ENCODE measurements at regions not wholly inside any gene's neighbourhood (a gene's known extent, or its start where the extent isn't known, plus 50 kb on each side); places are given as distances from the start of the nearest gene placed in this dataset.
A peak's percentile ranks its signal among the peaks of the same experiment; 100 is the strongest.

- no peak overlapping the region for H3K4me3 ChIP-seq (replicated peaks; ENCODE audit: low read depth, low read length)
- TF ChIP-seq, protein P1, sequence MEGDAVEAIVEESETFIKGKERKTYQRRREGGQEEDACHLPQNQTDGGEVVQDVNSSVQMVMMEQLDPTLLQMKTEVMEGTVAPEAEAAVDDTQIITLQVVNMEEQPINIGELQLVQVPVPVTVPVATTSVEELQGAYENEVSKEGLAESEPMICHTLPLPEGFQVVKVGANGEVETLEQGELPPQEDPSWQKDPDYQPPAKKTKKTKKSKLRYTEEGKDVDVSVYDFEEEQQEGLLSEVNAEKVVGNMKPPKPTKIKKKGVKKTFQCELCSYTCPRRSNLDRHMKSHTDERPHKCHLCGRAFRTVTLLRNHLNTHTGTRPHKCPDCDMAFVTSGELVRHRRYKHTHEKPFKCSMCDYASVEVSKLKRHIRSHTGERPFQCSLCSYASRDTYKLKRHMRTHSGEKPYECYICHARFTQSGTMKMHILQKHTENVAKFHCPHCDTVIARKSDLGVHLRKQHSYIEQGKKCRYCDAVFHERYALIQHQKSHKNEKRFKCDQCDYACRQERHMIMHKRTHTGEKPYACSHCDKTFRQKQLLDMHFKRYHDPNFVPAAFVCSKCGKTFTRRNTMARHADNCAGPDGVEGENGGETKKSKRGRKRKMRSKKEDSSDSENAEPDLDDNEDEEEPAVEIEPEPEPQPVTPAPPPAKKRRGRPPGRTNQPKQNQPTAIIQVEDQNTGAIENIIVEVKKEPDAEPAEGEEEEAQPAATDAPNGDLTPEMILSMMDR (IDR thresholded peaks at IDR 0.05; ENCODE audit: insufficient read depth, low read length, poor library complexity, severe bottlenecking): no peak
- no peaks in the 10 kb centered on the region for H3K36me3 ChIP-seq (ENCODE audit: control insufficient read depth, insufficient read depth, low read length)
- DNase-seq (ENCODE audit: extremely low read depth, insufficient read length): no peak
- peaks cover 2% of the 10 kb centered on the region for H3K27me3 ChIP-seq (replicated peaks; ENCODE audit: control insufficient read depth, insufficient read depth, low read length)
Observed at GRCh38 chr11:134581966-134582769, 170.1 kb upstream of the B3GAT1 start.

DNA sequence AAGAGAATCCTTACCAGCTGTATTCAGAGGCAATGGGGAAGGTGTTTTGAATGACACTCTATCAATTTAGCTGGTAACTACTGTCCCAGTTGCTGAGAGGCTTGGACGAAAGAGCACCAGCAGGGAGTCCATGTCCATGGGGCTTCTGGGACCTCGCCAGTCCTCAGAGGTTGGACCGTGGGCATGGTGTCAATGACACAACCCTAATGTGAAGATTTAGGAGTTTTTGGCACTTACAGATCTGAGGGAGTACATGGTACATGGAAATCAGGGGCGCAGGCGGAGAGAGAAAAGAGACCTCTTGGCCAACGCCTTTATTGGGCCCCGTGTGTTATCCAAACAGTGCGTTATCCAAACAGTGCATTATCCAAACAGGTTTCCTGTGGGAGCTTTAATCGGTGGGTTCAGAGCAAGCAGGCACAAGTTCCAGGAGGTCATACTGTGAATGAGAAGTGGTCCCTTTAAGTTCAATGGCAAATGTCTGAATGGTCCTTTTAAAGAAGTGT, 169.1 kb upstream of the B3GAT1 start:
- TF ChIP-seq, protein P1 (IDR thresholded peaks at IDR 0.05; ENCODE audit: insufficient read depth, low read length, poor library complexity, severe bottlenecking): no peak
- DNase-seq (ENCODE audit: extremely low read depth, insufficient read length): no peak
- Histone ChIP-seq H3K27me3 (replicated peaks; ENCODE audit: control insufficient read depth, insufficient read depth, low read length) (peaks cover 2% of the 10 kb centered on the region), H3K36me3 (ENCODE audit: control insufficient read depth, insufficient read depth, low read length) (no peaks in the 10 kb centered on the region), H3K4me3 (replicated peaks; ENCODE audit: low read depth, low read length) (no peak overlapping the region)

DNA sequence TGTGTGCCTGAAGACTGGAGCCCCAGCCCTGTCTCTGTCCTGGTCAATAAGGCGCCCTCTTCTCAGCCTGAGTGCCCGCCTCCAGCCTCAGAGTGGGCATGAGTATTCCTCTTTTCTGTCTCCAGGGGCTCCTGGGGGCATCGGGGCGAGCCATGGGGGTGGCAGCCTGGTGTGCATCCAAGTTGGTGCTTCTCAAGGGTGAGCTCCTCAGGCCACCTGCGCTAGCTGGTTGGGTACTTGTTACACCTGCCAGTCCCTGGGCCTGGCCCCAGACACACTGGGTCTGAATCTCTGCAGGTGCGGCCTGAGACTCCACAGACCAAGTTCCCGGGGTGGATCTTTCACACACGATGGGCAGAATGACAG, 168.6 kb upstream of the B3GAT1 start:
- no peak for DNase-seq (ENCODE audit: extremely low read depth, insufficient read length)
- Histone ChIP-seq H3K4me3 (replicated peaks; ENCODE audit: low read depth, low read length) (no peak overlapping the region), H3K36me3 (ENCODE audit: control insufficient read depth, insufficient read depth, low read length) (no peaks in the 10 kb centered on the region), H3K27me3 (replicated peaks; ENCODE audit: control insufficient read depth, insufficient read depth, low read length) (peaks cover 2% of the 10 kb centered on the region)
- TF ChIP-seq, protein P1 (IDR thresholded peaks at IDR 0.05; ENCODE audit: insufficient read depth, low read length, poor library complexity, severe bottlenecking): no peak

DNA sequence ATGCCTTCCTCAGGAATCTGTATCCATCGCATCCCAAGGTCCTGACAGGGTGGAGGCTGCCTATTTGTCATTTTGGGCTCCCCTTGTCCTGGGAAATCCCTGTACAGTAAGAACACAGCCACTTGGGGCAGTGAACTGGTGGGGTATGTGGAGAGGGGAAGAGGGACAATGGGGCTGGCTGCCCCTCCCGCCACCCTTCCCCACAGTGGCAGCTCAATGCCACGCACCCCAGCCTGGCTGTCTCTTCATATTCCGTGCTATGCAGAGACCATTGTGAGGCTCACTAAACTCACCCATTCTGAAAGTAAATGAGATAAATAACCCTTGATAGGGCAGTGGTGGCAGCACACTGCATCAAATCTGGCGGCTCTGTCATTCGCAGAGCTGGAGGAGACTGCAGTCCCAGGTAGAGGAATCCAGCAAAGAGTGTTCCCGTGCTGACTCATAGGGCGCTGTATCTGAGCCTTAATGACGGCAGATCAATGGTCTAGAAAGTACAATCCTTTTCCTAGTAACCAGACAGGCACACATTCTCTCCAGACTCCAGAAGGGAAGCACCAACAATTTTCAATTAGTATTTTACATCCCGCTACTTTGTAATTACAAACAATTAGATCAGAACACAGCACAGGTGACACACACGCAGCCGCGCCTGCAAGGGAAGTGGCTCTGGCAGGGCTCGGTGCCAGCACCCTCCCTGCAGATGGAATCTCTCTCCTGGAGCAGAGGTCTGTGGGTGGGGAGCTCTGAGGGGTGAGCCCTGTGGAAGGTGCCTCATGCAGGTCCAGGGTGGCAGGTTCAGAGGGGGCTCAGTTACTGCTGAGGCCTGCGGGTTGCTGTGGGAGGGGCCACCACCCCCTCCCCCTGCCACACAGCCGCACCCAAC, 167.9 kb upstream of the B3GAT1 start:
- TF ChIP-seq, protein P1 (IDR thresholded peaks at IDR 0.05; ENCODE audit: insufficient read depth, low read length, poor library complexity, severe bottlenecking): no peak
- DNase-seq (ENCODE audit: extremely low read depth, insufficient read length): no peak
- H3K27me3 ChIP-seq (replicated peaks; ENCODE audit: control insufficient read depth, insufficient read depth, low read length): peaks cover 2% of the 10 kb centered on the region
- H3K4me3 ChIP-seq (replicated peaks; ENCODE audit: low read depth, low read length): no peak overlapping the region
- no peaks in the 10 kb centered on the region for H3K36me3 ChIP-seq (ENCODE audit: control insufficient read depth, insufficient read depth, low read length)

DNA sequence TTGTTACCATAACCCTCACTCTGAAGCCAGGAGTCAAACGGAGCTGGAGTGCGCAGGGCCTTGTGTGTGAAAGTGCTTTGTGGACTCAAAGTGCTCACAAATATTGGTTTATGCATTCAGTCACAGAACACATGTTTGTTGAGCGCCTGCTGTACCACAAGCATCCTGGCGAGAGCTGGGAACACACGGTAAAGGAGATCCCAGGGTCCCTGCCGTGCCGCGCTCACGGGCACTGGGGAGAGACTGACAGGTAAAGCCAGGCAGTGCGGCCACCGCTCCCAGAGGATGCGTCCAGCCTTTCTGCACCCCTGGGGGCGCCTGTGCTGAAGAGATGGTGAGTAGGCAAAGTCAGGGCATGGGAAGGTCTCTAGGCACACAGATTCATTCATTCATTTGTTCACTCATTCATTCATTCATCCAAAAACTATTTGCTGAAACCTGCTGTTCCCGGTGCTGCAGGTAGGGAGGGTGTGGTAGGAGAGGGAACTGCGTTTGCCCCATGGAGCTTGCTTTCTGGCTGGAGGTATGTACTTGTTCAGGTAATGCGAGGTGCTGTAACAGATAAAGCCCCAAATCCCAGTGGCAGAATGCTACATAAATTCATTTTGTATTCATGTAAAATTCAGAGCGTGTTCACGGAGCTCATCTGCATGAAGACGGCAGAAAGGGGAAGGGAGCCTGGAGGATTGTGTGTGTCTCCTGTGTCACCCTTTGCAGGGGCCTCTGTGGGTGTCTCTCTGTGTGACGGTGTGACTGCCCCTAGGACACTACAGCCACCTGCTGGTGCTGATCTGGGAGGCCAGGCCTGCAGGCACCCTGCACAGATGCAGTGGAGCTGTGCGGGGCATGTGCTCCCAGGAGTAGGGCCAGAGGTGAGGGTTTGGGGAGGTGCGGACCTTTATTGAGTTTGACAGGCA, 167.0 kb upstream of the B3GAT1 start:
- Histone ChIP-seq H3K36me3 (ENCODE audit: control insufficient read depth, insufficient read depth, low read length) (no peaks in the 10 kb centered on the region), H3K4me3 (replicated peaks; ENCODE audit: low read depth, low read length) (no peak overlapping the region), H3K27me3 (replicated peaks; ENCODE audit: control insufficient read depth, insufficient read depth, low read length) (peaks cover 2% of the 10 kb centered on the region)
- TF ChIP-seq, protein P1 (IDR thresholded peaks at IDR 0.05; ENCODE audit: insufficient read depth, low read length, poor library complexity, severe bottlenecking): peak; percentile 12
- DNase-seq (ENCODE audit: extremely low read depth, insufficient read length): no peak
